ENCODE measurements at regions not wholly inside any gene's neighbourhood (a gene's known extent, or its start where the extent isn't known, plus 50 kb on each side); places are given as distances from the start of the nearest gene placed in this dataset.

DNA sequence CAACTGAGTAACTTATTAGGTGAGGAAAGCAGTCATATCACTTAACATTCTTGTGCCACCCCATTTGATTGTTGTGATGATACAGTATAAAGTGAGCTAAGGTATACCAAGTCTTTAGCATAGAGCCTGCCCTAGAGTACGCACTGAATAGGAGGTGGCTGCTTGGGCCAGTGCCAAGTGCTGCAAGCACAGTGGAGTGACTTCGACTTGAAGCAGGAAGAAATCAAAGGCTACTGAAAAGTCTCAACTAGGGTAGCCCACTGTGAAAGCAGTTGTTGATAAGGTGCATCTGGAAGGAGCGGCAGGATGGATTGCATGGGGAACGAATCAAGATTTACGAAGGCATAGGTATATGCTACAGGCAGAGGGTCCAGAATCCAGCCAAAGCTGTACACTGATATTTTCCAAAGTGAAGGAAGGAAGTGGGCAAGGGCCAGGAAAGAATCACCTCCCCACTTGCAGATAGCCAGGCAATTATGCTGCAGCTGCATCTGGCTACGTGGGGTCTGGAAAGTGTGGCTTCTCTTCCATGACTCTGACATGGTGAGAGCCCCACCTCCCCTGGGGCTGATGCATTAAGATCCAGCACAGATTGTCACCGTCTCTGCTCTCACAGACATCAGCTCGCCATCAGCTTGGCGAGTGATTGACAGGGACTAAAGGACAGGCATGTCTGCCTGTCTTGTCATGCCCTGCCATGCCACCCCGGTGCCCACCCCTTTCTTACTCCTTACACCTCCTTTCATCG lies 287.0 kb upstream of the PLXNA2 start:
- DNase-seq (ENCODE audit: extremely low read depth in 1 of 11, low read depth in 9 of 11, low spot score in 4 of 11), result peak in 2 of 11 donors; percentile 3 to 9

DNA sequence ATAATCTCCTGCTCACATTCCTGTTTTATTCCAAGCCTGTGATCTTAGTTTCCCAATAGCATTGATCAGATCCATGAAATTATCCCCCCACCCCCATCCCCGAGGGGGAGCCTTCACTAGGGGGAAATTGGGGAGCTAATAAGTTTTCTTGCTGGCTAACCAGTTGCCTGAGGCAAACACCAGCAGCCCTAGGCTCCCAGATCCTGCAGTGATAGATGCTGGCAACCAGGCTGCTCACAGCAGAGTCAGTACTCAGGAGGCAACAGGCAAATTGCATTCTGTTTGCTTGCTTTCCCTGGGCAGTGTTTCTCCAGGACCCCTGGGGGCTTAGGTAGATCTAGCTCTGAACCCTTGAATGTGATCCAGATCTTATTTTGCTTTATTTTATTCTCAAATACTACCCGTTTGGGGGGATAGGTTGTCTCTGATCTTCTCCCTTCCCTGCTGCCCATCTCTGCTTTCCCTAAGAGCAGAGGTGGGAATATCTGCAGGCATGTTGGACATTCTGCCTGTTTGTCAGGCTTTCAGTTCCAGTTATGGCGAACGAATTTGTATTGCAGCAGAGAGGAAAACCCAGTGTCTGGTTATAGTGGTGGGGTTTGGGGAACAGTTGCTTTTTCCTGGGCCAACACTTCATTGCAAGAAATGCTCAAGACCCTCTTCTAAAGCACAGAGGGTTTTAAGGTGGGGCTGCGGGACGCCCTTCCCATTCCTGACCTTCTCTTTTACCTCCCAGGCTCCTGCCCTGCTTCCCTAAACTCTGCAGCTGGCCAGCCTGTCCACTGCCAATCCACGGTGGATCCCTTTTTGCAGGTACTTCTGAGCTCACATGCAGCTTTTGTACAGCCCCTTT lies 289.8 kb upstream of the PLXNA2 start:
- no peak for DNase-seq (ENCODE audit: extremely low read depth in 1 of 11, low read depth in 9 of 11, low spot score in 4 of 11)

DNA sequence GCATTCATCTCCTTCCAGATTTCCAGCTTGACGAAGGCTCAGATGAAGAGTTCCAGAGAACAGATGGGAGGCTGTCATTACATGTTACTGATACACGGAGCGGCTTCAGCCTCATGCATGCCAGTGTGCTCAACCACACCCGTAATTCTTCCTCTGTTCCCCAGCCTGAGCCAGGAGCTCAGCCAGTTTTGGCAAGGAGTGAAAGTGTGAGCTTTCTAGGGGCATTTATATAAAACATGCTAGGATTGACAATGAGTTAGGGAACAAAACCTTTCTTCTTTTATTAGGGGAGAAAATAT lies 290.4 kb upstream of the PLXNA2 start:
- DNase-seq (ENCODE audit: extremely low read depth in 1 of 11, low read depth in 9 of 11, low spot score in 4 of 11), result no peak

DNA sequence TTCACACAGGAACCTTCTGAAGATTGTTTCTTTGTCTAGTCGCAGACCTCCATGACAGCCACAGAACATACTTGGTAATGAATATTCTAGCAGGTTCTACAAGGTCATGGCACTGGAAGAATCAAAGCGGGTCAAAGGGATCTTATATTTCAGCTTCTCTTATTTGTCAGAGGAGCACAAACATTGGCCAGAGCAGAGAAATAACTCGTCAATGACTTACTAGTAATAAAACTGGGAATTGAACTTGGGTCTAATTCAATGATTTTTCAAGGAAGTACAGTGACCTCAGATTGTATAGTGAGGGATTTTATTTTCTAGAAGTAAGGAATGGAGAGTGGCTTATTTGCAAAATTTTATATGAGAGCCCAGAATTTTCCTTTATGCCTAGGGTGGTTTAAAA lies 290.8 kb upstream of the PLXNA2 start:
- no peak for DNase-seq (ENCODE audit: extremely low read depth in 1 of 11, low read depth in 9 of 11, low spot score in 4 of 11)

DNA sequence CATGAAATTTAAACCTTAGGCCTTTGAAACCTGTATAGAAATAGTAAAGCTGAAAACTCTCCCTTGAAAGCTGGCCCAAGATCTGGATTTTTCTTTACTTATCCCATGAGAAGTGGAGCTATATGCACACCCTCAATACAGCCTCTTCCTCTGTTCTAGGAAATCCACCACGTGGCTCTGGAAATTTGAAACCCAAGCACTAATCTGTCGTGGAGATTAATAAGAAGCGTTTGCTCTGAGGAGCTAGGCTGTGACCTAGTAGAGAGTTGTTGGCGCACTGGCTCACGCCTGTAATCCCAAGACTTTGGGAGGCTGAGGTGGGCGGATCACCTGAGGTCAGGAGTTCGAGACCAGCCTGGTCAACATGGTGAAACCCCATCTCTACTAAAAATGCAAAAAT lies 291.3 kb upstream of the PLXNA2 start:
- no peak for DNase-seq (ENCODE audit: extremely low read depth in 1 of 11, low read depth in 9 of 11, low spot score in 4 of 11)

DNA sequence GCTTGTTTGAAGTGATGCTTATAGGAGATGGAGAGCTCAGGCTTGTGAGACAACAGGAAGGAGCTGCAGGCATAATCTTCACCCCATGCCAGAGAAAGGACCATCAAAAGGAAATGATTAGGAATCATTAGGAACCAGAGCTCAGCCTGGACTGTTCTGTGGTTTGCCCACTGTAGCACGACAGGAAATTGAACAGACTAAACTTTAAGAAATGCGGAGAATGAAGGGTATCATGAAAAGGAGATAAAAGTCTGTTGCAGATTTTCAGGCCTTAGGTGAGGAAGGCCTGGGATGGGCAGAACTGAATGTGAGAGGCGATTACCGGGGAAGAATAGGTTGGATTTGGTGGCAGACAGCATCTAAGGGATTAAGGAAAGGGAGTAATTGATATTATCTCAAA lies 292.0 kb upstream of the PLXNA2 start:
- DNase-seq (ENCODE audit: extremely low read depth in 1 of 11, low read depth in 9 of 11, low spot score in 4 of 11), result no peak

DNA sequence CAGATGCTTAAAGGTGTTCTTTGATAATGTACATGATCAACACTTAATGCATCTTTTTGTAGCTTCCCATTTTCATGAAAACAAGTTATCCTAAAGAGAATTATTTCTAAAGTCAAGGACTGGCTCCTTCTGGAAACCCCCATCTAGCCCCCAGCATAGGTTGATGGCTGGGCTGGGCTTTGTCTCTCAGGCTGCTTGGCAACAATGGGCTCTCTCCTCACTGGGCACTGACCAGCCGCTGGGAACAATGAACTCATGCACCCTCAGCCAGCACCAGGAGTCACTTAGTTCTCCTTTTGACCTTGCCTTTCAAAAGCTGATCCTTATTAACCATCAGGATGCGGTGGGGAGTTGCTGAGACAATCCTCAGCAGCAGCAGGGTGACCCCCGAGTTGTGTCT lies 293.0 kb upstream of the PLXNA2 start:
- DNase-seq (ENCODE audit: extremely low read depth in 1 of 11, low read depth in 9 of 11, low spot score in 4 of 11), result no peak

DNA sequence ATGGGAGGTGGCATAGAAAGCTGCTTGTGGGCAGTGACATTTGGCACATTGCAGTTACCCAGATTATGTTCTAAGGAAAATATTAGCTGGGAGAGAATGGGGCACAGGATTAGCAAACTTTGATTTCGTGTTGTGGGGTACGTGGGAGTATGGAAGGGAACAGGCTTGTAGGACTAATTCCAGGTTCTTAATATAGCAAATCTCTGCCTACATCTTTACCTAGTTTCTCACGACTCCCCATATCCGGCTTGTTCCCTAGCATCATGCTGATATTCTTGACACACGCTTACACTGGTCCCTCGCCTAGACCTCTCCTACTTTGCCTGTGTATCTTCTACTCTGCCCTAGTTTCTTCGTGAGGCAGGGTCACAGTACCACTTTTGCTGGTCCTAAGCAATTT lies 293.9 kb upstream of the PLXNA2 start:
- no peak for DNase-seq (ENCODE audit: extremely low read depth in 1 of 11, low read depth in 9 of 11, low spot score in 4 of 11)

DNA sequence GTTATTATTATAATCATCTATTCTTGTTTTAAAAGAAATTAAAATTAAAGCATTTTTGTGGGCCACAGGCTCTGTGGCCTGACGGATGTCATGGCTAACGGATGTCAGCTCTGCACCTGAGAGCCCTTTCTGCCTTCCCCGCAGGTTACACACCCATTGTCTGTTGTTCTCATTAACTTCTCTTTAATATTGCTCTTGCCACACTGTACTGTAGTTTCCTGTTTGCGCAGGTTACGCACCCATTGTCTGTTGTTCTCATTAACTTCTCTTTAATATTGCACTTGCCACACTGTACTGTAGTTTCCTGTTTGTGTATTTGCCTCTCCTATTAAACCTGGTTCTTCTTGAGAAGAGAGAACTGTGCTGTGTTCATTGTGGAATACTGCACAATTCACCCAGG lies 294.4 kb upstream of the PLXNA2 start:
- DNase-seq (ENCODE audit: extremely low read depth in 1 of 11, low read depth in 9 of 11, low spot score in 4 of 11), result no peak

DNA sequence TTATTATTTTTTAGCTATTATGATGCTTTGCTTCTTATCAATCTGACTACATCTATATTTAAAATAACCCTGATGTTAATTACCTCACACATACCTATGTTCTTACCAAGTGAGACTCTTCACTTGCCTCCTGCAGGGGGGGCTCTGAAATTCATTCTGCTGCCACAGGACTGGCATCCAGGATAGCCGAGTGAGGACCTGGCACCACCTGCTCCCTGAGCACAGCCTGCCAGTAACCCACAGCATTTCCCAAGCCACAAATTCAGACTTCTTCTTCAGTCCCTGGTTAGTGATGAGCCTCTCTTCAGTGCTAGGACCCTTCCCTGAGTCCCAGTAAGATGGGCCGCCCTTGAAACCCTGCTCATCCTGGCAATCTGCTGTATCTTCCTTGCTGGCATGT lies 296.5 kb upstream of the PLXNA2 start:
- DNase-seq (ENCODE audit: extremely low read depth in 1 of 11, low read depth in 9 of 11, low spot score in 4 of 11), result no peak

DNA sequence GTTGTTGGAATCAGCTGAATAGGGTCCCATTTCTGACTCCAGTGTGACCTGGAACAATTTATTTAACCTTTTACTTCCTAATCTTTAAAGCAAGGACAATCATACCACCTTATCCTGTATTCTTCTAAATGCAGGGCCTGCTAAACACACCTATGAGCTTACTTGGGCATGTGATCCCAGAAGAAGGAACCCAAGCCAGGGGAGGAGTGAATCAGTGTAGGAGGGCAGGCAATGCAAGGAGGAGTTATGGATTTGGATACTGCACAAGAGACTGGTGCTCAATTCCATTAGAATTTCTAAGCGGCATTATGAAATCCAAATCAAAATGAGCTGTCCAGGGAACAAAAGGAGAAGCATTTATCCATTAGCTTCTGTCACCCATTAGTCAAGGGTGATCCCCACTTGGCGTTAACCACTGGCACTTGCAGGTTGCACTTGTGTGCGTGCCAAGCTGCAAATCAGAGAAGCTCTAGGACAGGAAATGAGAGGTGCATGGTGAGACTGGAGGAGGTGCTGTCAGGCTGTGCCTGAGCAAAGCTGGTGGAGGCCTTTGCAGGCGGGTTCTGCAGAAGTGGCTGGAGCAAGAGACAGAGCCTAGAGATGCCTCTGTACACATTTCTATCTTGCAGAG lies 297.2 kb upstream of the PLXNA2 start:
- no peak for DNase-seq (ENCODE audit: extremely low read depth in 1 of 11, low read depth in 9 of 11, low spot score in 4 of 11)

DNA sequence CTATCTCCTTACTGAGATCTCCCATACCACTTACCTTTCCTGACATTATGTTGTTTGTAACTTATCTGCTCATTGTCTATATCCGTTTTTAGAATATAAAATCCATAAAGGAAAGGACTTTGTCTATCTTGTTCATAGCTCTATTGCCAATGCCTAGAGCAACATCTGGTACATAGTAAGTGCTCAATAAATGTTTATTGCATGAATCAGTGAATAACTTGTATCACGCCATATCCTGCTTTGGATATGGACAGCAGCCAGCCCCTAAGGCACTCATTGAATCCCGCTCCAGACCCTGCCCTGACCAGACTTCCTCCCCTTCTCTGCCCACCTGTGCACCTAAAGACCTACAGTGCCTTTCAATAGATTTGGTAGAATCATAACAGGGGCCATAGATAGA lies 298.1 kb upstream of the PLXNA2 start:
- no peak for DNase-seq (ENCODE audit: extremely low read depth in 1 of 11, low read depth in 9 of 11, low spot score in 4 of 11)

DNA sequence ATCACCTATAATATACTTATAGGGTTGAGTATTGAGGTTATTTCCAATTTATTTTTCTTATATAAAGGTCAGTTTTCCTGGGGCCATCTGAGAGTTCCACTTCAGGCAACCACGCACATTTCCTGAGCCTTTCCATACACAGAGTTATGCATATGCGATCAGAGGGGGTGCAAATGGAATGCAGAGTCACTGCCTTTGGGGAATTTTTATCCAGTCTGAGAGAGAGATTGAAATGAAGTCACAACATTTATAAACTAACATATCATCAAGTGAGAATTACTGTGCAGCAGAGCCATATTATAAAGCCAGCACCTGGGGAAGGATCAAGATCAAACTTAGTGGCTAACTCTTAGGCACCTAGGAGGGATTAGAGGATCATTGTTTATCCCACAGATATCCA lies 299.9 kb upstream of the PLXNA2 start:
- no peak for DNase-seq (ENCODE audit: extremely low read depth in 1 of 11, low read depth in 9 of 11, low spot score in 4 of 11)

DNA sequence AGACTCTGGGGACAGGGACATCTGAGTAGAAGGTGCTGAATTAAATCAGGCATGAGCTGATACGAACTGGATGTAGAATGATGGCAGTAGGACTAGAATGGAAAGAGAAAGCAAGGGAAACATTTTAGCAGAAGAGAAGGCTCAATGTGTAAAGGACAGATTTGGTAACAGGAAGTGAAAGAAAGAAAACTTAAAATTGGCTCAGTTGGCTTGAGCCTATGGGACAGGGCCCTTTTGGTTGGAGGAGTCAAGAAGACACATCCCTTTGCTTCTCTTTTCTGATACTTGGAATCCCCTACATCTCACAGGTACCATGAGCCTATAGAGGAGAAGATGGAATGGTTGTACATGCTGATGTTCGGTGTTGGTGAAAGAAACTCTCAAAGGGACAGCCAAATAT lies 300.6 kb upstream of the PLXNA2 start:
- no peak for DNase-seq (ENCODE audit: extremely low read depth in 1 of 11, low read depth in 9 of 11, low spot score in 4 of 11)

DNA sequence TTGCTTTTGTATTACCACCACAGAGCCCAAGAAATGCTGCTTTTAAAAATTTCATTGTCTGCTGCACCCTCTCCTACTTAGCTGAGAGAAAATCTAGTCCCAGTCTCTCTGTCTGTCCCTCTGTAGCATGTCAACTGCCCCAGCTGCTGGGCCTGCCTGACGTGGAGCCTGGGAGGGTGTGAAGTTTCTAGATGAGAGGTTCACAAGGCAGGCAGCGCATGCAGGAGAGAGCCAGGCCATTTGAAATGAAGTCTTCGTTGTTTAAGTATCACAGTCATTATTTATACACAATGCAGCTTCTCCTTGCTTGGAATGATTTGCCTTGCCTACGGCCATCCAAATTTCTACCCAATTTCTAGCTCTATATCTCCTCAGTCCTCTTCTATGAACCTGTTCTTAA lies 306.8 kb upstream of the PLXNA2 start:
- no peak for DNase-seq (ENCODE audit: extremely low read depth in 1 of 11, low read depth in 9 of 11, low spot score in 4 of 11)

DNA sequence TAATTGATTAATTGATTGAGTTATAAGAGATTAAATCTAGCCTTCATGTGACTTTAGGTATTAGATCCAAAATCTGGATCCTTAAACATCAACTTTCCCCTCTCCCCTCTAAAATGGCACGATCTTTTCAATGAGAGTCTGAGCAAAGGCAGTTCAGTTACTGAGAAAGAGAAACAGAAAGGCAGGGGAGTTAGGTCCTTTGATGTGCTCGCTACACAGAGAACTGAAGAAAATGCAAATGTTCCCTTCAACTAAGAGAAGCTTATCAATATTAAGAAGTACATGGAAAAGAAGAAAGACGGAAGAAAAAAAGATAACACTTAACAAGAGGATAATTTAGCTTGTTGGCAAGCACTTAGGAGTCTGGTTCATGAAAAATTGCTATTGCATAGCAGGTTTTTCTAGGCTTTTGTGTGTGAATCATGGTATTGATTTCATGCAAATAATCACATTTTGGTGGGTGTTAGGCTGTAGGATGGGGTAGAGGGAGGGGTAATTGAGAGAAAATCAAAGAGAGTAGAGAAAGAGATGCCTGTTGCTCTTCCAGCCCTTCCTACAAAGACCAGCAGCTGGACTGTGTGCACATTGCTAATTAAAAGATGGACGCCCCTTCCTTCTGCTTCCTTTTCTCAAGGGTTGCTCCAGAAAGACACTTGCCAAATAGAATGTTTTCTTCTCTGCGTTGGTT lies 307.6 kb upstream of the PLXNA2 start:
- no peak for DNase-seq (ENCODE audit: extremely low read depth in 1 of 11, low read depth in 9 of 11, low spot score in 4 of 11)

DNA sequence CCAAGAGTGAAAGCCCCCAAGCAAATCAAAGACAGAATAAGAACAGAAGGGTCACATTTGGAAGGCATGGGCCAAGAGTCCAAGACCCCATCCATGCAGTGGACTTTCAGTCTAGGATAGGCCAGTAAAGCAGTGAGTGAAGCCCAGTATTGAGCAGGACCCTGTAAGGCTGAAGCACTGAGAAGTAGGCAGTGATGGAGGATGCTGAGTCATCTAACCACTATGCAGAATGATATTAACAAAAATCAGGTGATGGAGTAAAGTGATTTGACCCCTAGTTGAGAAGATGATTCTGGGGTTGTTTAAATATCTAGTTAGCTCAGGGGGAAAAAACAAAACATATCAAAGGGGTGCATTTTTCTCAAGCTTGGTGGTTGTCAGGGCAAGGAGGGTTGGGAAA lies 308.7 kb upstream of the PLXNA2 start:
- DNase-seq (ENCODE audit: extremely low read depth in 1 of 11, low read depth in 9 of 11, low spot score in 4 of 11), result no peak

DNA sequence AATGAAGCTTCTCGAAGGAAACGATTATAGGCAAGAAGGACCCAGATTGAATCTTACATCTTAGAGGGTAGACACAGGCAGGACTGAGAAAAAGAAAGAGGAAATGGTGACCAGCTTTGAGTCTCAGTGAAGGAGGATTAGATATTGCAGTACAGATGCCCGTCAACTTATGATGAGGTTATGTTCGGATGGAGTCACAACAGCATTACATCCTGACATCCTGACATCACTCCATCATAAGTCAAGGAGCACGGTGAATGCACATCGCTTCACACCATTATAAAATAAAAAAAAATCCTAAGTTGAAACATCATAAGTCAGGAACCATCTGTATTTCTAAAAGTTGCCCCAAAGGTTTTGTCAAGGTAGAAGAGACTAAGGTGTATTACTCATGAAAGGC lies 312.3 kb upstream of the PLXNA2 start:
- no peak for DNase-seq (ENCODE audit: extremely low read depth in 1 of 11, low read depth in 9 of 11, low spot score in 4 of 11)

DNA sequence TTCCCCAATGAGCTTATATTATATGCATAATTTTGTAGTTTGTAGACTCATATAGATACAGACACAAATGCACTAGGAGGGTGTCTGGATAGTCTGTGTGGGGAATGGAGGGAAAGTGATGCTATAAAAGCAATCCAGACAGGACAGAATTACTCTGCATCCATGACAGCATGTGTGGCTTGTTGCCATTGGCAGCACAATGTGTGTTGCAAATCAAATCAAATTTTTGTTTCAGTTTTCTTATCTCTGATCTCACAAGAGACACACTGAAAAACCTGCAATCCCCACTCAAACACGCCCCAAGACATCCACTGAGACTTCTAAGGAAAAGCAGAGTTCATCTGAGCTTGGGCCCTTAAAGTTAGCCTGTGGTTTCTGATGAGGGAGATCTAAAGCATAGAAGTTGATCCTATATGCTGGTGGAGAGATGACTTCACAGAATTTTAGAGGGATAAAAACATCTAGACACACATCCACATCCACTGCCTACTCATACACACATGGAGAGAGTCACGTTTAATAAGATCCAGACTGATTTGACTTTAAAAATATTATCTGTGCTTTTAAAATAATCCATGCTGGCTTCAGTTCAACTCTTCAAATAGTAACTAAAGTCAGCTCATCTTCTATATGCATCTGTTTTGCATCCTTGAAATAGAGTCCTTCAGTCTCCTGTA lies 313.0 kb upstream of the PLXNA2 start:
- DNase-seq (ENCODE audit: extremely low read depth in 1 of 11, low read depth in 9 of 11, low spot score in 4 of 11), result no peak
